ENCODE measurements at regions not wholly inside any gene's neighbourhood (a gene's known extent, or its start where the extent isn't known, plus 50 kb on each side); places are given as distances from the start of the nearest gene placed in this dataset.

GRCh38 chr17:13363771-13364170 is 238.0 kb downstream of the HS3ST3A1 start:
- TF ChIP-seq, protein P1, sequence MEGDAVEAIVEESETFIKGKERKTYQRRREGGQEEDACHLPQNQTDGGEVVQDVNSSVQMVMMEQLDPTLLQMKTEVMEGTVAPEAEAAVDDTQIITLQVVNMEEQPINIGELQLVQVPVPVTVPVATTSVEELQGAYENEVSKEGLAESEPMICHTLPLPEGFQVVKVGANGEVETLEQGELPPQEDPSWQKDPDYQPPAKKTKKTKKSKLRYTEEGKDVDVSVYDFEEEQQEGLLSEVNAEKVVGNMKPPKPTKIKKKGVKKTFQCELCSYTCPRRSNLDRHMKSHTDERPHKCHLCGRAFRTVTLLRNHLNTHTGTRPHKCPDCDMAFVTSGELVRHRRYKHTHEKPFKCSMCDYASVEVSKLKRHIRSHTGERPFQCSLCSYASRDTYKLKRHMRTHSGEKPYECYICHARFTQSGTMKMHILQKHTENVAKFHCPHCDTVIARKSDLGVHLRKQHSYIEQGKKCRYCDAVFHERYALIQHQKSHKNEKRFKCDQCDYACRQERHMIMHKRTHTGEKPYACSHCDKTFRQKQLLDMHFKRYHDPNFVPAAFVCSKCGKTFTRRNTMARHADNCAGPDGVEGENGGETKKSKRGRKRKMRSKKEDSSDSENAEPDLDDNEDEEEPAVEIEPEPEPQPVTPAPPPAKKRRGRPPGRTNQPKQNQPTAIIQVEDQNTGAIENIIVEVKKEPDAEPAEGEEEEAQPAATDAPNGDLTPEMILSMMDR (IDR thresholded peaks at IDR 0.05; ENCODE audit: low read length, missing control alignments): no peak
- H3K4me3 ChIP-seq (replicated peaks; ENCODE audit: low read depth, low read length): no peak overlapping the region
- DNase-seq (ENCODE audit: low read depth): no peak

DNA sequence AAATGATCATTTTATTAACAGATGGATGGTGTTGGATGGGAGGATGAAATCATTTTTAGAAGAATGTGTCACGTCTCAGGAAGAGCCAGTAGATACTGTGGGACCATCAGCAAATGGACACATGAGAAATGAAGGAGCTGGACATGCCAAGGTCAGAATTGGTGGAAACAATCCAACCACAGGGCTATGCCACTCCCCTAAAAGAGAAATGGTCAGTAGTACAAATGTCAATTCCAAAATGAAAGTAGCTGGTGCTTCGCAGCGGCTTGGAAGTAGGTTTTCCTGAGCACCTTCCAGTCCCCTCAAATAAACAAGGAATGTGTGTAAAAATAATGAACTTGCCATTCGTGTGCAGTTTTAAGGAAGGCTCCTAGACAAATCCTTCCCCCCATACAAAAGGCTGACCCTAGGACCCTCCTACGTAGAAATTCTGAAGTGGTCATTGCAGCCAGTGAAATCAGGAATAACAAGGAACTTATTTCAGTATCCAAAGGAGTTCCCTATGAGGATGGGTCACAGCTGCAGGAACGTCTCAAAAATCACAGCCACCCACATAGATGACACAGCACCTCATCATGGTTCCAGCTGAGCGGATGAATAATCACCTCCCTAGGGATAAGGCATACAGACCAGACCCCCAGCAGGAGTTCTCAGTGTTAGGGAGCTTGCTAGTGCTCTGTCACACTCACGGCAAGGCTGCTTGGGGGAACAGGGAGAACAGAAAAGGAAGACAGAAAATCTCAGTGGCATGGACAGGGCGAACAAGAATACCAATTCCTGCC is 239.2 kb downstream of the HS3ST3A1 start:
- H3K4me3 ChIP-seq (replicated peaks; ENCODE audit: low read depth, low read length): no peak overlapping the region
- TF ChIP-seq, protein P1 (IDR thresholded peaks at IDR 0.05; ENCODE audit: low read length, missing control alignments): no peak
- DNase-seq (ENCODE audit: low read depth): no peak

GRCh38 chr17:13359774-13360173 is 242.0 kb downstream of the HS3ST3A1 start:
- TF ChIP-seq, protein P1 (IDR thresholded peaks at IDR 0.05; ENCODE audit: low read length, missing control alignments): no peak
- H3K4me3 ChIP-seq (replicated peaks; ENCODE audit: low read depth, low read length): no peak overlapping the region
- peak; percentile 11 for DNase-seq (ENCODE audit: low read depth)

DNA sequence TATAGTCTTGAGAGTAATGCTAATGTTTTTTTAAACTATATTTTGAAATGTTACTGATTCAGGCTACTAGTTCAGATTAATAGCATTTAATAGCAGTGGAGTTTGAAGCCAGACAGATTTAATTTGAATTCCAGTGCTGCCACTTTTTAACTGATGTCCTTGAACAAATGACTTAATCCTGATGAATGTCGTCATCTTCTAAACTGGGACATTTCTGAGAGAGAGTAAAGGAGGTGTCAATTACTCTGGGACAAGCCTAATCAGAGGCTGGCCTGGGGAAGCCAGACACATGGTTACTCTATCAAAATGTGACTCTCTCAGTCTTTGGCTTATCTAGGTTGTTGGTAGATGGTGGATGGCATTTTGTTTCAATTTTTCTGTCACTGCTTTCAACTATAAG is 246.7 kb downstream of the HS3ST3A1 start:
- DNase-seq (ENCODE audit: low read depth): no peak
- H3K4me3 ChIP-seq (replicated peaks; ENCODE audit: low read depth, low read length): no peak overlapping the region
- TF ChIP-seq, protein P1 (IDR thresholded peaks at IDR 0.05; ENCODE audit: low read length, missing control alignments): no peak

GRCh38 chr17:13353590-13353989 is 248.1 kb downstream of the HS3ST3A1 start:
- TF ChIP-seq, protein P1 (IDR thresholded peaks at IDR 0.05; ENCODE audit: low read length, missing control alignments): no peak
- DNase-seq (ENCODE audit: low read depth): peak; percentile 40
- H3K4me3 ChIP-seq (replicated peaks; ENCODE audit: low read depth, low read length): no peak overlapping the region

DNA sequence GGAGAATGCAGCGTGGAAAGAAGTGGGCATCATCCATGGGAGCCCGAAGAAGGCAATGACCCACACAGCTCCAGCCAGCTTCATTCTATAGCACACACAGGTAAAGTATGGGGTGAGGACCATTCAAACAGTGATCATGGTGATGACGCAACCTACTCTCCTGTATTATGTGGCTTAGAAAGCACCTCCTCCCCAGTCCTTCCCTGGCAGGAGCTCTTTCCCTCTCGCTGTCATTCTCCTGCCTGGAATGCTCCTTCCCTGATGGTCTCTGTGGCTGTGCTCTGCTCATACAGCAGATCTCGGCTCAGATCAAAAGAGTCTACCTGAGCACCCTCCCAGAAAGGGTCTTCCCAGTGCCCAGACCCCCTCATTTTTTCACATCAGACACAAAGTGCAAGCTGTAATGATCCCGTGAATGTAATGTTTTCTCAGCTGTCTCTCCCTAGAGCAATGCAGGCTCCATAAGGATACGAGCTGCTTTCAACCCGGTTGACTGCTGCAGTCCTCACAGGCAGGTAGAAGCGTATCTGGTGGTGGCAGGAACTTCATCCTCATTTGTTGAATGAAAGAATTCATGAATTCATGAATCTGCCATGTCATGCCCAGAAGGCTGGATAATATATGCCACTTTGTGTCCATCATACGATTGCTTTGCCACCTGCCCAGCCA is 248.8 kb downstream of the HS3ST3A1 start:
- DNase-seq (ENCODE audit: low read depth): no peak
- TF ChIP-seq, protein P1 (IDR thresholded peaks at IDR 0.05; ENCODE audit: low read length, missing control alignments): no peak
- no peak overlapping the region for H3K4me3 ChIP-seq (replicated peaks; ENCODE audit: low read depth, low read length)
